ENCODE measurements at regions not wholly inside any gene's neighbourhood (a gene's known extent, or its start where the extent isn't known, plus 50 kb on each side); places are given as distances from the start of the nearest gene placed in this dataset.
"Not testable (repeated sequence)": the region's sequence is repeated elsewhere in the genome, so short reads cannot be mapped to it uniquely, and the experiment has no call there.

DNA sequence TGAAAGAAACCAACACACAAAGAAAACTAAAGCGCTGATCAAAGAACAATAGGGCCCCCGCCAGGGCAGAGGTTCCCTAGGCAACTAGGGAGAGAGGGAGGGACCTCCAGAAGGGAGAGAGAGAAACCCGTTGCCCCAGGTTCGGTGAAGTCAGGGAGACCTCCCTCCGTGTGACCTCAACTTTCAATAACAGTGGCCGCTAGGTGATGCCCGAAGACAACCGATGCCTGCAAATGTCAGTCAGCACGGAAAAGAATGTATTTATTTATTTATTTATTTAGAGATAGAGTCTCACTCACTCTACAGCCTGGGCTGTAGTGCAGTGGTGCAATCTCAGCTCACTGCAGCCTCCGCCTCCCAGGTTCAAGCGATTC, 757.0 kb upstream of the DEFB115 start:
- H3K4me1 ChIP-seq (ENCODE audit: insufficient read depth, low read length); H3K9me3 ChIP-seq (ENCODE audit: control insufficient read depth, insufficient read depth, low read length); H3K36me3 ChIP-seq (ENCODE audit: insufficient read depth, low read length): not testable (repeated sequence)
- H3K9ac ChIP-seq (ENCODE audit: low read depth, low read length) = peak overlapping the region; percentile 33; the same call in 1 of the 2 replicates

DNA sequence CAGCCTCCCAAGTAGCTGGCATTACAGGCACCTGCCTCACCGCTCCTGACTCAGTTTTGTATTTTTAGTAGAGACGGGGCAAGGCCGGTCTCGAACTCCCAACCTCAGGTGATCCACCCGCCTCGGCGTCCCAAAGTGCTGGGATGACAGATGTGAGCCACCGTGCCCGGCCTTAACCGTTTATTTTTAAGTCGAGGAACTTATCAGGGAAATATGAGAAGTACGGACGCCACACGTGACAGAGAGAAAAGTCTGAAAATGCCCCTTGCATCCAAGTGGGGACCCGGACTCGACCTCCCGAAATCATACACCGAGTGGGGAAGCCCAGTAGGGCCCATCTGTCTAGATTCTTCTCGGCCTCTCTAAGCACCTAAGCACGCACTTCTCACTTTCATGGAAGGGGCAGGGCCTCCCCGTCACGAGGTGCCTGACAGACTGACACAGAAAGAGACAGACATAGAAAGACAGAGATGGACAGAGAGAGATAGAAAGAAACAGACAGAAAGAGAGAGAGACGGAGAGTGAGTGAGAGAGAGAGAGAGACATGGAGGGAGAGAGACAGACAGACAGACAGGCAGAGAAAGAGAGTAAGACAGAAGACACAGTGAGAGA, 756.5 kb upstream of the DEFB115 start:
- Histone ChIP-seq H3K9ac (ENCODE audit: low read depth, low read length) (no peak overlapping the region), H3K36me3 (ENCODE audit: insufficient read depth, low read length) (no peaks in the 10 kb centered on the region), H3K9me3 (ENCODE audit: control insufficient read depth, insufficient read depth, low read length) (no peaks in the 10 kb centered on the region), H3K4me1 (ENCODE audit: insufficient read depth, low read length) (peaks cover 4% of the 10 kb centered on the region; the same call in 1 of the 2 replicates)

DNA sequence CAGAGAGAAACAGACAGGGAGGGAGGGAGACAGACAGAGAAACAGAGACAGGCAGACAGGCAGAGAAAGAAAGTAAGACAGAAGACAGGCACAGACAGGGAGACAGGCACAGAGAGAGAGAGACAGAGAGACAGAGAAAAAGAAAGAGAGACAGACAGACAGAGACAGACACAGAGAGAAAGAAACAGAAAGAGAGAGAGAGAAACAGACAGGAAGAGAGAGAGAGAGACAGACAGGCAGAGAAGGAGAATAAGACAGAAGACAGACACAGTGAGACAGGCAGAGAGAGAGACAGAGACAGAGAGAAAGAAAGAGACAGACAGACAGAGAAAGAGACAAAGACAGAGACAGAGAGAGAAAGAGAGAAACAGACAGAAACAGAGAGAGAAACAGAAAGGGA, 754.8 kb upstream of the DEFB115 start:
- H3K36me3 ChIP-seq (ENCODE audit: insufficient read depth, low read length) = no peaks in the 10 kb centered on the region
- peaks cover 4% of the 10 kb centered on the region; the same call in 1 of the 2 replicates for H3K4me1 ChIP-seq (ENCODE audit: insufficient read depth, low read length)
- no peaks in the 10 kb centered on the region for H3K9me3 ChIP-seq (ENCODE audit: control insufficient read depth, insufficient read depth, low read length)
- H3K9ac ChIP-seq (ENCODE audit: low read depth, low read length) = no peak overlapping the region

DNA sequence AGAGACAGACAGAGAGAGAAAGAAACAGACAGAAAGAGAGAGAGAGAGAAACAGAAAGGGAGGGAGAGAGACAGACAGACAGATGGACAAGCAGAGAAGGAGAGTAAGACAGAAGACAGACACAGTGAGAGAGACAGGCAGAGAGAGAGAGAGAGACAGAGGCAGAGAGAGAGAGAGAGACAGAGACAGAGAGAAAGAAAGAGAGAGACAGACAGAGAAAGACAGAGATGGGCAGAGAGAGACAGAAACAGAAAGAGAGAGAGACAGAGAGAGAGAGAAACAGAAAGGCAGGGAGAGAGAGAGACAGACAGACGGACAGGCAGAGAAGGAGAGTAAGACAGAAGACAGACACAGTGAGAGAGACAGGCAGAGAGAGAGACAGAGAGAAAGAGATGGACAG, 754.3 kb upstream of the DEFB115 start:
- not testable (repeated sequence) for H3K9me3 ChIP-seq (ENCODE audit: control insufficient read depth, insufficient read depth, low read length); H3K4me1 ChIP-seq (ENCODE audit: insufficient read depth, low read length); H3K9ac ChIP-seq (ENCODE audit: low read depth, low read length); H3K36me3 ChIP-seq (ENCODE audit: insufficient read depth, low read length)

DNA sequence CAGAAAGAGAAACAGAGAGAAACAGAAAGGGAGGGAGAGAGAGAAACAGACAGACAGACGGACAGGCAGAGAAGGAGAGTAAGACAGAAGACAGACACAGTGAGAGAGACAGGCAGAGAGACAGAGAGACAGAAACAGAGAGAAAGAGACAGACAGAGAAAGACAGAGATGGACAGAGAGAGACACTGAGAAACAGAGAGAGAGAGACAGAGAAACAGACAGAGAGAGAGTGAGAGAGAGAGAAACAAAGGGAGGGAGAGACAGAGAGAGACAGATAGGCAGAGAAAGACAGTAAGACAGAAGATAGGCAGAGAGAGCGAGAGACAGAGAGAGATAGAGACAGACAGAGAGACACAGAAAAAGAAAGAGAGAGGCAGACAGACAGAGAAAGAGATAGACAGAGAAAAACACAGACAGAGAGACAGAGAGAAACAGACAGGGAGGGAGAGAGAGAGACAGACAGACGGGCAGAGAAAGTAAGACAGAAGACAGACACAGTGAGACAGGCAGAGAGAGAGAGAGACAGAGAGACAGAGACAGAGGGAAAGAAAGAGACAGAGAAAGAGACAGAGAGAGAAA, 753.4 kb upstream of the DEFB115 start:
- no peaks in the 10 kb centered on the region for H3K9me3 ChIP-seq (ENCODE audit: control insufficient read depth, insufficient read depth, low read length)
- H3K36me3 ChIP-seq (ENCODE audit: insufficient read depth, low read length) = no peaks in the 10 kb centered on the region
- H3K4me1 ChIP-seq (ENCODE audit: insufficient read depth, low read length) = peaks cover under 1% of the 10 kb centered on the region; the same call in 1 of the 2 replicates
- H3K9ac ChIP-seq (ENCODE audit: low read depth, low read length) = no peak overlapping the region

DNA sequence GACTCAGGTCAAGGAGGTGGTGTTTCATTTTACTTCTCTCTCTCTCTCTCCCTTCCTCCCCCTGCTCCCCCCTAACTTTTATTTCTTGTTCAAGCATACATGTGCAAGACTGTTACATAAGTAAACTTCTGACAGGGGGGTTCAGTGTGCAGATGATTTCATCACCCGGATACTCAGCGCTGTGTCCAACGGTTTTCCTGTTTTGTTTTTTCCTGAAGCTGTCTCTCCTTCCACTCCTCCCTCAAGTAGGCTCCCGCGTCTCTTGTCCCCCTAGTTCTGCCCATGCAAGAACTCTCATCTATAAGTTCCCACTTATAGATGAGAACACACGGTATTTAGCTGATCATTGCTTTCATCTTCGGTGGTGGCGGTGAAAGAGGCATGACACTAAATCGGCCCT, 751.9 kb upstream of the DEFB115 start:
- H3K9me3 ChIP-seq (ENCODE audit: control insufficient read depth, insufficient read depth, low read length) = no peaks in the 10 kb centered on the region
- no peaks in the 10 kb centered on the region for H3K36me3 ChIP-seq (ENCODE audit: insufficient read depth, low read length)
- no peak overlapping the region for H3K9ac ChIP-seq (ENCODE audit: low read depth, low read length)
- no peaks in the 10 kb centered on the region for H3K4me1 ChIP-seq (ENCODE audit: insufficient read depth, low read length)

DNA sequence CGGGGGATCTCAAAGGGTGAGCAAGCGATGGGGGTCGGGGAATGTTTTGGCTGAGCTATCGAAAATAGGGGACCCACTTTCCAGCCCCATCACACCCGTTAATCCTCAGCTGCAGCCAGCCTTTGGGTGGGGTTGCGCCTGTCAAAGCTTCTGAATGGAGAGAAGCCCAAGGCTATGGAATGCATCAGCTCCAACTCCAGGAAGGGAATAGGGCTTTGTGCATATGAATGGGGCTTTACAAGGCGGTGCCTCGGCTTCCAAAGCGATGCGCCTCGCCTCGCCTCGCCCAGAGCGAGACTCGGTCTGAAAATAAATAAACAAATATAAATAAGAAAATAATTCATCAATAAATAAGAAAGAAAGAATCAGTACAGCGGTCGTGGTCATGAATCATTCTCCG, 751.4 kb upstream of the DEFB115 start:
- no peaks in the 10 kb centered on the region for H3K9me3 ChIP-seq (ENCODE audit: control insufficient read depth, insufficient read depth, low read length)
- no peak overlapping the region for H3K9ac ChIP-seq (ENCODE audit: low read depth, low read length)
- H3K4me1 ChIP-seq (ENCODE audit: insufficient read depth, low read length) = no peaks in the 10 kb centered on the region
- no peaks in the 10 kb centered on the region for H3K36me3 ChIP-seq (ENCODE audit: insufficient read depth, low read length)

DNA sequence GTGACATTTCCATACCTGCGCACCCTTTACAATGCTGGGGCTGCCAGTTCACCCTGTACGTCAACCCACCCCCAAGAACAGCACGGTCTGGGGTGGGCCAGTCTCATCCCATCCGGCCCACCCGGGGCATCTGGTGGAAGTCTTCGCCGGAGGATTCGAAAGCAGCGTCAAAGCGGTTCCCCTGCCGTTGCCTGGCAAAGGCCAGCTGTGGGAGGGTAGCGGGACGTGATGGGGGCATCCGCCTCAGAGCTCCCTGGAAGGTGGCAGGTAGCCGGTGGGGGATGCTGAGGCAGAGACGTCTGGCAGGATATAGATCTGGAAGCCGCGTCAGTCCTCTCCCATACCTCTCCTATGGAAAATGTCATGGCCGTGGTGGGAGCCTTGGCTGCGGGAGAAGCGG, 749.1 kb upstream of the DEFB115 start:
- H3K36me3 ChIP-seq (ENCODE audit: insufficient read depth, low read length); H3K4me1 ChIP-seq (ENCODE audit: insufficient read depth, low read length); H3K9me3 ChIP-seq (ENCODE audit: control insufficient read depth, insufficient read depth, low read length); H3K9ac ChIP-seq (ENCODE audit: low read depth, low read length): not testable (repeated sequence)

DNA sequence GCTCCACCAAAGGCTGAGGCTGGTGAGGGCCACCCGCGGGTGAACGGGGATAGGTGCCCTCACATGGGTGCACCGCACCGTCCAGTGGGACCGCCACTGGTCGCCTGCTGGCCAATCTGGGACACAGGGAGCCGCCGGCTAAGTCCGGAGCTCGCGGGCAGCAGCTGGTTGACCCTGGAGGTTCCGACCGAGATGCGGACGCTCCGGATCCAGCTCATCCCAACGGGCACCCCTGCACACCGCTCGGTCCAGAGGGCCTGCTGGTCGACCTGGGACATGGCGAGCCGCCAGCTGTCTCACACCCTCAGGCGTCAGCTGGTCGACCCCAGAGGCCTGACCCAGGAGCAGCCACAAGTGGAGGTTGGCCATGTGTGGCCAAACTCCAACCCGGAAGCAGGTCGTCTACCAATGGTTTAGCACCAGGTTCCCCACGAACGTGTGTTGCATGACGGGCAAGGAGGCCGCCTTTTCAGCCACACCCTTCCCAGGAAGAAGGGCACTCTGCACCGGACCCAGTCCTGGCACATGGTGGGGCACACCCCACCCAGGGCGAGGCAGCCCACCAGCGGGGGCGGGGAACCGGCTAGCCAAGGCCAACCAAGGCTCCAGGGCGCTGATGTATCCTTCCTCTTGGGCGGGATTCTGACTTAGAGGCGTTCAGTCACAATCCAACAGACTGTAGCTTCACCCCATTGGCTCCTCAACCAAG, 746.0 kb upstream of the DEFB115 start:
- no peaks in the 10 kb centered on the region for H3K36me3 ChIP-seq (ENCODE audit: insufficient read depth, low read length)
- H3K9me3 ChIP-seq (ENCODE audit: control insufficient read depth, insufficient read depth, low read length) = no peaks in the 10 kb centered on the region
- no peak overlapping the region for H3K9ac ChIP-seq (ENCODE audit: low read depth, low read length)
- no peaks in the 10 kb centered on the region for H3K4me1 ChIP-seq (ENCODE audit: insufficient read depth, low read length)

DNA sequence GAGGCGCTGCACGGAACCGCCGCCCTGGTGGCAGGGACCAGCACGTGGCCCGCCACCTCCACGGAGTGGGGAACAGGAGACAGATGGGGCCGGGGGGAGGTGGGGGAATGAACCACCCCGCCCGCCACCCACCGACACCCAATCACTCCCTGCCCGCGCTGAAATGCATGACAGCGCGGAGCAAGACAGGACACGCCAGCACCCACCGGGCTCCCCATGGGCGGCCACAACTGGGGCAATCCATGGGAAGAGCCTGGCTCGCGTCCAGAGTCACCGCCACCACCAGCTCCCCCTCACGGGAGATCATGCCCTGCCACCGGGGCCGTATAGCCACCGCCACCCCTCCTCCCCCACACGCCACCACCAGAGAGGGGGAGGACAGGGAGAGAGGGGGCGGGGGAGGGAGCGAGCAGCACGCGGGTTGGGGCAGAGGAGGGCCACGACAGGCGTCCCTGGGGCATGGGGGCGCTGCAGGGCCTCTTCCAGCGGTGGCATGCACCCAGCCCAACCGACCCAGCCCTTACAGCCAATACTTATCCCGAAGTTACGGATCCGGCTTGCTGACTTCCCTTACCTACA, 744.3 kb upstream of the DEFB115 start:
- Histone ChIP-seq H3K9ac (ENCODE audit: low read depth, low read length) (no peak overlapping the region), H3K36me3 (ENCODE audit: insufficient read depth, low read length) (no peaks in the 10 kb centered on the region), H3K9me3 (ENCODE audit: control insufficient read depth, insufficient read depth, low read length) (no peaks in the 10 kb centered on the region), H3K4me1 (ENCODE audit: insufficient read depth, low read length) (no peaks in the 10 kb centered on the region)

DNA sequence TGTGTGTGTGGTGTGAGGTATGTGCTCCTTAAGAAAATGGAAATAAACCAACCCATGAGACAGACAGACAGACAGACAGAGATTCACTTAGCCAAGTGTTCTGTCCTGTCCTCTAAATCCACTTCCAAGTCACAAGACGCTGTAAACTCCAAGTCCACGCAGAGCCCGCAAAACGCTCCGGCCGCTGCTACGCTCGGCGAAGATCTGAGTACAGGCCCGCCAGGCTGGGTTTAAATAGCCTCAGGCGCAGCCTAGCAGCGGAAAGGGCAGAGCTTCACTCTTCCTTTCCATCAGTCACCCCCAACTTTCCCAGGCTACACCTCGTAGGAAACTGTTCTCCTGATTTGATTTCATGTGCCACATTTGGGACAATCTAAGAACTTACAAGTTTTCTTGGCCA, 741.5 kb upstream of the DEFB115 start:
- H3K9me3 ChIP-seq (ENCODE audit: control insufficient read depth, insufficient read depth, low read length); H3K9ac ChIP-seq (ENCODE audit: low read depth, low read length); H3K36me3 ChIP-seq (ENCODE audit: insufficient read depth, low read length); H3K4me1 ChIP-seq (ENCODE audit: insufficient read depth, low read length): not testable (repeated sequence)

DNA sequence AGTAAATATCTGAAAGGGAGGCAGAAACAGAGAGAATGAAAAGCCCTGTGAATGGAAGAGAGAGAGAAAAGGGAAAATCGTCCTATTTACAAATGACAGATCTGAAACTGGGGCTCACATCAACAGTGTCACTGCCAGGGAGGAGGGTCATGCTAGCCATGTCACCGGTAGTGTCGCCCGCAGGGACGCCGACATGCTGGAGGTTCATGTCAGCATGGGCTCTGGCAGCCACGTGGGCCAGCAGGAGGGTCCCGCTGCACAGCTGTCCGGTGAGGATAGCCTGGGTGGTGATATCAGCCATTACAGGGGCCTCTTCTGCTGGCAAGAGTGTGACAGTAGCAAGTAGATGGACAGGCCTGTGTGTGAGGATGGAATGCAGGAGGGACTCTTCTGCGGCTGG, 738.6 kb upstream of the DEFB115 start:
- H3K36me3 ChIP-seq (ENCODE audit: insufficient read depth, low read length); H3K9ac ChIP-seq (ENCODE audit: low read depth, low read length); H3K4me1 ChIP-seq (ENCODE audit: insufficient read depth, low read length); H3K9me3 ChIP-seq (ENCODE audit: control insufficient read depth, insufficient read depth, low read length): not testable (repeated sequence)

DNA sequence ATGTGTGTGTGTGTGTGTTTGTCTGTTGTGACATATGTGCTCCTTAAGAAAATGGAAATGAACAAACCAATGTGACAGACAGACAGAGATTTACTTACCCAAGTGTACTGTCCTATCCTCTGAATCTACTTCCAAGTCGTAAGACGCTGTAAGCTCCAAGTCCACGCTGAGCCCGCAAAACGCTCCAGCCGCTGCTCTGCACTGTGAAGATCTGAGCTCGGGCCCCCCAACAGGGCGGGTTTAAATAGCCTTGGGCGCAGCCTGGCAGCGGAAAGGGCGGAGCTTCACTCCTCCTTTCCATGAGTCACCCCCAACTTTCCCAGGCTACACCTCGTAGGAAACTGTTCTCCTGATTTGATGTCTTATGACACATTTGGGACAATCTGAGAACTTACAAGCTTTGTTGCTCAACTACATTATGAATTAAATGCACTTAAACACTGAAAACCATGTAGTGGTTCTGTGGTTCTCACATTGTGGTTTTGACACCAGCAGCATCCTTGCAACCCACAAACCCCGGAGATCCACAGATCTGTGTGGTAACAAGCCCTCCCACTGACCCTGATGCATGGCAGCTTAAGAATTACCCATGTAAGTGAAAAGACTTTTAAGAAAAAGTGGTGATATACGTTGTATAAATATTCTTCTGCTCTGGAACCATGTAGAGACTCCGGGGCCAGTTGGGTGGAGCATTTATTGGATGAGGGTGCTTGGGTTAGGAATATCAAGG, 735.6 kb upstream of the DEFB115 start:
- H3K4me1 ChIP-seq (ENCODE audit: insufficient read depth, low read length); H3K9me3 ChIP-seq (ENCODE audit: control insufficient read depth, insufficient read depth, low read length); H3K9ac ChIP-seq (ENCODE audit: low read depth, low read length); H3K36me3 ChIP-seq (ENCODE audit: insufficient read depth, low read length): not testable (repeated sequence)

DNA sequence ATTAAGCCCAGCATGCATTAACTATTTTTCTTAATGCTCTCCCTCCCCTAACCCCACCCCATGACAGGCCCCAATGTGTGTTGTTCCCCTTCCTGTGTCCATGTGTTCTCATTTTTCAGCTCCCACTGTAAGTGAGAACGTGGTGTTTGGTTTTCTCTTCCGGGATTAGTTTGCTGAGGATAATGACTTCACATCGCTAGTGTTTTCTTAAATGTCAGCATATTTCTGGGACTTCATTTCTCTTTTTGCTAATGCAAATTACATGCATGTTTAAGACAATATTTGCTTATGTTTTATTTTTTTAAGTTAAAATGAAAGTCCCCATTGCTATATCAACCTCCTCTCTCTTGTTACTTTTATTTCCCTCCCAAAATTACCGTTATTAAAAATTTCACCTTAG, 733.3 kb upstream of the DEFB115 start:
- not testable (repeated sequence) for H3K4me1 ChIP-seq (ENCODE audit: insufficient read depth, low read length); H3K9ac ChIP-seq (ENCODE audit: low read depth, low read length); H3K36me3 ChIP-seq (ENCODE audit: insufficient read depth, low read length); H3K9me3 ChIP-seq (ENCODE audit: control insufficient read depth, insufficient read depth, low read length)

DNA sequence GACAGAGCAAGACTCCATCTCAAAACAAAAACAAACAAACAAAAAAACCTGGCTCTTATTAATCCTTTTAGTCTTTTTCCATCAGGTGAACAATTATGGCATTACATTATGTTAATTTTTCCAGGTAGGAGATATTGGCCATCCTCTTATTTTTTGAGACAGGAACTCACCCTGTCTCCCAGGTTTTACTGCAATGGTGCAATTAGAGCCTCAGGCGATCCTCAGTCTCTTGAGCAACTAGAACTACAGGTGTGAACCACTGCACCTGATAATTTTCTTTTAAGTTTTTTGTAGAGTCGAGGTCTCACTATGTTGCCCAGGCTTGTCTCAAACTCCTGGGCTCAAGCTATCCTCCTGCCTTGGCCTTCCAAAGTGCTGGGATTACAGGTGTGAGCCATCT, 732.7 kb upstream of the DEFB115 start:
- H3K4me1 ChIP-seq (ENCODE audit: insufficient read depth, low read length); H3K9me3 ChIP-seq (ENCODE audit: control insufficient read depth, insufficient read depth, low read length); H3K36me3 ChIP-seq (ENCODE audit: insufficient read depth, low read length); H3K9ac ChIP-seq (ENCODE audit: low read depth, low read length): not testable (repeated sequence)
